RWPE1 (cell line): ENCODE measurements at regions not wholly inside any gene's neighbourhood (a gene's known extent, or its start where the extent isn't known, plus 50 kb on each side); places are given as distances from the start of the nearest gene placed in this dataset.

ENCODE experiments used
- CTCF ChIA-PET: fragments of 350-600 bp; sonication (Branson Sonifier 250); formaldehyde crosslinking; extraction: SDS; loops from one replicate; lab custom pipeline; 2021; lab: Yijun Ruan, JAX
- POLR2A ChIA-PET: fragments of 400-600 bp; formaldehyde crosslinking; extraction: SDS; loops from one replicate; lab custom pipeline; 2020; ENCODE audit warnings: antibody characterized with exemption; ENCODE audit not compliant: low non-redundant PET; lab: Yijun Ruan, JAX
- DNase-seq: peaks from one replicate; pipeline ENCODE4 v3.0.0; 2012; ENCODE audit warnings: low spot score
- H3K27ac ChIP-seq: fragments of 450-650 bp; 2 replicates; pipeline ENCODE4 v1.5.1; 2017
- TF ChIP-seq, protein P1 (sequence below): fragments of 450-650 bp; conservative IDR thresholded peaks from 2 replicates; pipeline ENCODE4 v1.5.1; 2017; ENCODE audit warnings: low read depth, mild to moderate bottlenecking

- ChIA-PET POLR2A (no interaction called here), CTCF (no interaction called here)
- no peak for DNase-seq
- TF ChIP-seq, protein P1, sequence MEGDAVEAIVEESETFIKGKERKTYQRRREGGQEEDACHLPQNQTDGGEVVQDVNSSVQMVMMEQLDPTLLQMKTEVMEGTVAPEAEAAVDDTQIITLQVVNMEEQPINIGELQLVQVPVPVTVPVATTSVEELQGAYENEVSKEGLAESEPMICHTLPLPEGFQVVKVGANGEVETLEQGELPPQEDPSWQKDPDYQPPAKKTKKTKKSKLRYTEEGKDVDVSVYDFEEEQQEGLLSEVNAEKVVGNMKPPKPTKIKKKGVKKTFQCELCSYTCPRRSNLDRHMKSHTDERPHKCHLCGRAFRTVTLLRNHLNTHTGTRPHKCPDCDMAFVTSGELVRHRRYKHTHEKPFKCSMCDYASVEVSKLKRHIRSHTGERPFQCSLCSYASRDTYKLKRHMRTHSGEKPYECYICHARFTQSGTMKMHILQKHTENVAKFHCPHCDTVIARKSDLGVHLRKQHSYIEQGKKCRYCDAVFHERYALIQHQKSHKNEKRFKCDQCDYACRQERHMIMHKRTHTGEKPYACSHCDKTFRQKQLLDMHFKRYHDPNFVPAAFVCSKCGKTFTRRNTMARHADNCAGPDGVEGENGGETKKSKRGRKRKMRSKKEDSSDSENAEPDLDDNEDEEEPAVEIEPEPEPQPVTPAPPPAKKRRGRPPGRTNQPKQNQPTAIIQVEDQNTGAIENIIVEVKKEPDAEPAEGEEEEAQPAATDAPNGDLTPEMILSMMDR: no peak
- H3K27ac ChIP-seq: no peak overlapping the region
Observed at GRCh38 chr22:49577168-49578060, 250.3 kb downstream of the BRD1 start.

DNA sequence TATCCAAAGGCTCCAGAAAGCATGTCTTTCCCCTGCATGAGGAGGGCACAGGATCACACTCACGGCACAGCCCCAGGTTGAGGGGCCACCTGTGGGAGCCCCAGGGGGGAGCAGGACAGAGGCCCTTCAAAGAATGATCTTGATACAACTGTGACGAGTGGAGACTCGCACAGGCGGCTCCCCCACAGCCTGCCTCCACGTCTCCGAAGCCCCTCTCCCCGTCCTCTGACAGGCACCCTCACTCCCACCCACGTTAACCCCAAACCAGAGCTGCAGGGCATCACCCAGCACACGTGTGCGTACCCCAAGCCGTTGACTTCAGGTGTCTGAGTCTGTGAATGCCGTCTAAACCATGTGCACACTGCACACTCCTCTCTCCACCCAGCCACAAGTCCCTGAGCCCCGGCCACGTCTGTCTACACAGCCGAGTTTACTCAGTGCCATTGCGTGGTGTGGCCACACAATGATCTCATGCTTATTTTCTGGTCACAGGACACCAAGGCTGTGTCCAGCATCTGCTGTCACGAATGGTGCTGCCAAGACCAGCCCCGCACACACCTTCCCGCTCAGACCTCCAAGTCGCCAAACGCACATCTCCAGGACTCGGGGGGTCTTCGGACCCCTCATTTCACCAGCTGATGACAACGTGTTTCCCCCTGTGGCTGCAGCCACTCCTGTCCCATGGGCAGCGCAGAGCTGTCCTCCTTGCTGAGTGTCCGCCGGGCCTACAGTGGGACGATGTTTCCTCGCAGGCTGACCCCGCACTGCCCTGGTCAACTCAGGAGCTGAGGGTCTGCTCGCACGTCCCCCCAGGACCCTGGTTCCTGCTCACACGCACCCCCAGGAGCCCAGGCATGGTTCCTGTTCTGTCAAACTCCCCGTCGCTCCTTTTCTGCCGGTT lies 251.2 kb downstream of the BRD1 start:
- no peak overlapping the region for H3K27ac ChIP-seq
- no peak for DNase-seq
- ChIA-PET CTCF (no interaction called here), POLR2A (no interaction called here)
- TF ChIP-seq, protein P1: no peak

DNA sequence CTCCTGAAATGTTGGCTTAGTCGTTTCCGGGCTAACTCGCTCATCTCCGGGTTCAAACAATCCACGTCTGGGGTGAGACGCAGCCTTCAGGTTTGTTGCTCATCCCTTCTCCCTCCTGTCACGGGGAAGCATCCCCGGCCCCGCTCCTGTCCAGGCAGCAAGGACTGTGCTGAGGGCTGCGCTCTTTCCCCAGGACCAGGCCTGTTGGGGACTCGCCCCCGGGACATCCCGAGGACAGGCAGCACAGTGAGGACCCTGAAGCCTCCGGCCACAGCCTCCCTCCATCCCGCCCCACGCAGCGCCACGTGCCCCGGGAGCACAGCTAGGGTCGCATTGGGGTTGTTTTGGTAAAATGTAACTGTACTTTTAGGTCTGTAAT lies 252.0 kb downstream of the BRD1 start:
- DNase-seq: no peak
- H3K27ac ChIP-seq: no peak overlapping the region
- ChIA-PET CTCF (no interaction called here), POLR2A (no interaction called here)
- TF ChIP-seq, protein P1: no peak

GRCh38 chr22:49574881-49575702 lies 252.6 kb downstream of the BRD1 start:
- ChIA-PET CTCF (no interaction called here), POLR2A (no interaction called here)
- TF ChIP-seq, protein P1: no peak
- no peak overlapping the region for H3K27ac ChIP-seq
- DNase-seq: no peak

- no peak overlapping the region for H3K27ac ChIP-seq
- TF ChIP-seq, protein P1: no peak
- DNase-seq: no peak
- ChIA-PET POLR2A (no interaction called here), CTCF (no interaction called here)
Observed at GRCh38 chr22:49574205-49574880, 253.3 kb downstream of the BRD1 start.
